Neural crest cell (in vitro differentiated cells): ENCODE measurements at regions not wholly inside any gene's neighbourhood (a gene's known extent, or its start where the extent isn't known, plus 50 kb on each side); places are given as distances from the start of the nearest gene placed in this dataset.
"Not testable (repeated sequence)": the region's sequence is repeated elsewhere in the genome, so short reads cannot be mapped to it uniquely, and the experiment has no call there.

Source experiments
- DNase-seq: peaks from one replicate; pipeline ENCODE4 v3.0.0; 2021; ENCODE audit warnings: low read depth, mixed read lengths, low spot score
- H3K27ac Mint-ChIP-seq: one replicate; pipeline ENCODE4 v1.8.0; 2021; ENCODE audit warnings: mild to moderate bottlenecking, mixed read lengths; ENCODE audit not compliant: unreplicated experiment
- H3K27me3 Mint-ChIP-seq: 2 replicates; pipeline ENCODE4 v1.8.0; 2021; ENCODE audit warnings: low read depth, mild to moderate bottlenecking, mixed read lengths
- H3K36me3 Mint-ChIP-seq: 2 replicates; pipeline ENCODE4 v1.8.0; 2021; ENCODE audit warnings: low read depth, mild to moderate bottlenecking, mixed read lengths
- H3K4me1 Mint-ChIP-seq: 2 replicates; pipeline ENCODE4 v1.8.0; 2021; ENCODE audit warnings: mixed read lengths
- H3K4me3 Mint-ChIP-seq: one replicate; pipeline ENCODE4 v1.8.0; 2021; ENCODE audit warnings: mild to moderate bottlenecking, mixed read lengths
- H3K9me3 Mint-ChIP-seq: 2 replicates; pipeline ENCODE4 v1.8.0; 2021; ENCODE audit warnings: mixed read lengths
- TF ChIP-seq, protein P1 (sequence below): fragments of 200-600 bp; sonication (generic); conservative IDR thresholded peaks from 2 replicates; pipeline ENCODE4 v1.5.0; 2021; ENCODE audit warnings: antibody characterized with exemption, mild to moderate bottlenecking

GRCh38 chr6:90678049-90678779, 91.3 kb upstream of the MAP3K7 start:
- Mint-ChIP-seq H3K4me3 (no peak overlapping the region), H3K4me1 (peaks cover 8% of the 10 kb centered on the region), H3K27ac (peak overlapping the region; percentile 63), H3K27me3 (peaks cover 32% of the 10 kb centered on the region), H3K36me3 (no peaks in the 10 kb centered on the region), H3K9me3 (no peaks in the 10 kb centered on the region)
- TF ChIP-seq, protein P1, sequence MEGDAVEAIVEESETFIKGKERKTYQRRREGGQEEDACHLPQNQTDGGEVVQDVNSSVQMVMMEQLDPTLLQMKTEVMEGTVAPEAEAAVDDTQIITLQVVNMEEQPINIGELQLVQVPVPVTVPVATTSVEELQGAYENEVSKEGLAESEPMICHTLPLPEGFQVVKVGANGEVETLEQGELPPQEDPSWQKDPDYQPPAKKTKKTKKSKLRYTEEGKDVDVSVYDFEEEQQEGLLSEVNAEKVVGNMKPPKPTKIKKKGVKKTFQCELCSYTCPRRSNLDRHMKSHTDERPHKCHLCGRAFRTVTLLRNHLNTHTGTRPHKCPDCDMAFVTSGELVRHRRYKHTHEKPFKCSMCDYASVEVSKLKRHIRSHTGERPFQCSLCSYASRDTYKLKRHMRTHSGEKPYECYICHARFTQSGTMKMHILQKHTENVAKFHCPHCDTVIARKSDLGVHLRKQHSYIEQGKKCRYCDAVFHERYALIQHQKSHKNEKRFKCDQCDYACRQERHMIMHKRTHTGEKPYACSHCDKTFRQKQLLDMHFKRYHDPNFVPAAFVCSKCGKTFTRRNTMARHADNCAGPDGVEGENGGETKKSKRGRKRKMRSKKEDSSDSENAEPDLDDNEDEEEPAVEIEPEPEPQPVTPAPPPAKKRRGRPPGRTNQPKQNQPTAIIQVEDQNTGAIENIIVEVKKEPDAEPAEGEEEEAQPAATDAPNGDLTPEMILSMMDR: no peak
- DNase-seq: no peak

DNA sequence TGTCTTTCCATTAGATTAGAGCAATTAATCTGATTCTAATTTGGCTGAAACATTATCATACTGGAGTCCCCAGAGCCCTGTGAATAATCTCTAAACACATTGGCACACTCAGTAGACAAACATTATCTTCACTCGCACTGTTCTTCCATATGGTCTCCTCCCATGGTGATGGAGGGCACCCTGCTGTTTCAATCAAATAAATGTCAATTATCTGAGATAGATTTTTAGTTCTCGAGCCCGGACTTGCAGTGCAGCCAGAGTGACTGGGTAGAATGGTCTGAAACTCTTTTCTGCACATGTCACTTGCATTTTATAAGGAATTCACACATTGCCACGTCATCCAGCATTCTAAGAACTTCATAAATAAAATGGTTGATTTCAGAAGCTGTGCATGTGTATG, 90.6 kb upstream of the MAP3K7 start:
- H3K27me3 Mint-ChIP-seq: peaks cover 32% of the 10 kb centered on the region
- no peak overlapping the region for H3K27ac Mint-ChIP-seq
- peaks cover 8% of the 10 kb centered on the region for H3K4me1 Mint-ChIP-seq
- no peak overlapping the region for H3K4me3 Mint-ChIP-seq
- H3K36me3 Mint-ChIP-seq: no peaks in the 10 kb centered on the region
- DNase-seq: no peak
- TF ChIP-seq, protein P1: no peak
- H3K9me3 Mint-ChIP-seq: no peaks in the 10 kb centered on the region

GRCh38 chr6:90676516-90677300, 89.8 kb upstream of the MAP3K7 start:
- DNase-seq: no peak
- TF ChIP-seq, protein P1: no peak
- H3K4me3 Mint-ChIP-seq: no peak overlapping the region

DNA sequence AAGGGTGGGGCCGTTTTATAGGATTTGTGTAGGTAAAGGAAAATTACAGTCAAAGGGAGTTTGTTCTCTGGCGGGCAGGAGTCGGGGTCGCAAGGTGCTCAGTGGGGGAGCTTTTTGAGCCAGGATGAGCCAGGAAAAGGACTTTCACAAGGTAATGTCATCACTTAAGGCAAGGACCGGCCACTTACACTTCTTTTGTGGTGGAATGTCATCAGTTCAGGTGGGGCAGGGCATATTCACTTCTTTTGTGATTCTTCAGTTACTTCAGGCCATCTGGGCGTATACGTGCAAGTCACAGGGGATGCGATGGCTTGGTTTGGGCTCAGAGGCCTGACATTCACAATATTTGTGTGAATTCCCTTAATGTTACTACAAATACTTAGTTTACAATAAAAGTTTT, 88.2 kb upstream of the MAP3K7 start:
- H3K4me3 Mint-ChIP-seq: not testable (repeated sequence)

More at GRCh38 chr6:90676516-90677300, 89.8 kb upstream of the MAP3K7 start:
- peaks cover 32% of the 10 kb centered on the region for H3K27me3 Mint-ChIP-seq
- H3K27ac Mint-ChIP-seq: no peak overlapping the region
- no peaks in the 10 kb centered on the region for H3K36me3 Mint-ChIP-seq
- no peaks in the 10 kb centered on the region for H3K9me3 Mint-ChIP-seq
- peaks cover 8% of the 10 kb centered on the region for H3K4me1 Mint-ChIP-seq

DNA sequence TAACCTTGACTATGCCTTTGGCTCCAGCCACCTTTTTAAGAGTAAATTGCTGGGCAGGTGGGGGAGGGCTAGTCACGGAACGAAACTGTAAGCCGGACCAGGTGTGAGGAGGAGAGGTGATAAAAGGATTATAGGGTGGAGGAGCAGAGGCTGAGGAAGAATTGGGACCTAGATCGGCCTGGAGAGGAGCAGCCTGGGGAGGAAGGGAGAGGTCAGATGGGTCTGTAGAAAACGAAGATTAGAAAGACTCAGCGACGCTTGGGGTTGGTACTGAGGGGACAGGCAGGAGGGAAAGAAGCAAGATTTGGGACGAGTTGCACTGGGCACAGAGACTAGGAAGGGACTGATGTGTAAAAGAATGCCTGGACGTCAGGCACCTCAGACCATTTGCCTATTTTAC, 87.2 kb upstream of the MAP3K7 start:
- H3K36me3 Mint-ChIP-seq, H3K9me3 Mint-ChIP-seq, DNase-seq, H3K27ac Mint-ChIP-seq, H3K4me3 Mint-ChIP-seq, H3K4me1 Mint-ChIP-seq: not testable (repeated sequence)
- peaks cover 32% of the 10 kb centered on the region for H3K27me3 Mint-ChIP-seq

More for the DNA sequence above, 88.2 kb upstream of the MAP3K7 start:
- not testable (repeated sequence) for H3K27ac Mint-ChIP-seq, DNase-seq, H3K9me3 Mint-ChIP-seq, H3K36me3 Mint-ChIP-seq, H3K4me1 Mint-ChIP-seq
- H3K27me3 Mint-ChIP-seq: peaks cover 32% of the 10 kb centered on the region

DNA sequence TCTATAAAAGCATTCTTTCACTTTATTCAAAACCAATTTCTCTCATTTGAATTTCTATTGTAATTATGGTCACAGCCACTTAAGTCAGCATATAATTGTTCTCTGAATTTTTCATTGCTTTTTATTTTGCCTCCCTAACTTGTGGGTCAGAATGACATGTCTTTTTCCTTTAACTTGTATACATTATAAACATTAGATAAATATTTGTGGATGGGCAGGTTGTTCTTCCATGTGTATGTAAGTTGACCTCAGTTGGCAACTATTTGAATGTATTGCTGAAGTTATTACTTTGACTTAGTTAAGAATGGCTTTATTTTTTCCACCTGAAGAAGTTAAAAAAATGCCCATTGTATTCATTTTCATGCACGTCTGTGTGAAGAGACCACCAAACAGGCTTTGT, 83.0 kb upstream of the MAP3K7 start:
- no peaks in the 10 kb centered on the region for H3K4me1 Mint-ChIP-seq
- TF ChIP-seq, protein P1: no peak
- H3K27me3 Mint-ChIP-seq: peaks cover 10% of the 10 kb centered on the region
- no peaks in the 10 kb centered on the region for H3K36me3 Mint-ChIP-seq
- H3K9me3 Mint-ChIP-seq: no peaks in the 10 kb centered on the region
- H3K27ac Mint-ChIP-seq: no peak overlapping the region
- DNase-seq: no peak
- H3K4me3 Mint-ChIP-seq: no peak overlapping the region
